Uterus (tissue), 2 donors: ENCODE measurements at regions not wholly inside any gene's neighbourhood (a gene's known extent, or its start where the extent isn't known, plus 50 kb on each side); places are given as distances from the start of the nearest gene placed in this dataset.

Experiments used
- CTCF ChIP-seq, 4 experiments: fragments of 200-600 bp in 2 of 4; fragments of 450-650 bp in 2 of 4; sonication (generic) in 2 of 4; IDR thresholded peaks; one replicate each; pipeline ENCODE4 v1.5.1; 2016 to 2019; ENCODE audit warnings: antibody characterized with exemption in 4 of 4, mild to moderate bottlenecking in 2 of 4, moderate library complexity in 1 of 4
- POLR2A ChIP-seq, 2 donors: fragments of 450-650 bp; IDR thresholded peaks; one replicate each; pipeline ENCODE4 v1.6.1; 2016; ENCODE audit warnings: antibody characterized with exemption in 2 of 2, mild to moderate bottlenecking in 1 of 2, moderate library complexity in 1 of 2

GRCh38 chr5:8396756-8397155, 527.8 kb downstream of the MTRR start:
- TF ChIP-seq CTCF (IDR thresholded peaks at IDR 0.05), result no peak
- no peak for TF ChIP-seq POLR2A (IDR thresholded peaks at IDR 0.05)
